DMS53 treated with DMSO at 0.1 percent for 48 hours (cell line): ENCODE measurements at regions not wholly inside any gene's neighbourhood (a gene's known extent, or its start where the extent isn't known, plus 50 kb on each side); places are given as distances from the start of the nearest gene placed in this dataset.
"Not testable (repeated sequence)": the region's sequence is repeated elsewhere in the genome, so short reads cannot be mapped to it uniquely, and the experiment has no call there.

ENCODE experiments used
- DNase-seq: peaks from one replicate; lab custom pipeline; 2025; ENCODE audit not compliant: unreplicated experiment; lab: John Stamatoyannopoulos, UW

DNA sequence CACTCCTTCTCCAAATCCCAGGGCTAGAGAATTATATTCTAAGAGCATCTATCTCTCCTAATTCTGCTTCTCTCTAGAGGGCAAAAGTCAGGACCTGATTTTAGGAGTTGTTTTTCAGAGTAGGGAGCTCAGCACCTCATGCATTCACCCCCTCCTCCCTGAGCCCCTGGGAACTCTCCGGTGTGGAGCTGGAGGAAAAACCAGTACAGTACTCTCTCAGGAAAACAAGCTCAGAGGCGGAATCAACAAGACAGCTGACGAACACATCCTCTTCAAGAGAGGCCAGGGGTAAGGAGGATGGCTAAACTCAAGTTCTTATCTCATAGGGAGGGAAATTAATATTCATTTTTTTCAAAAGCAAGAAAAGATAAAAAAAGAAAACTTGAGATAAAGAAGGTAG, 120.1 kb upstream of the CDYL start:
- no peak for DNase-seq

- no peak for DNase-seq
These were observed 120.8 kb upstream of the CDYL start for GRCh38 chr6:4655196-4656025.

DNA sequence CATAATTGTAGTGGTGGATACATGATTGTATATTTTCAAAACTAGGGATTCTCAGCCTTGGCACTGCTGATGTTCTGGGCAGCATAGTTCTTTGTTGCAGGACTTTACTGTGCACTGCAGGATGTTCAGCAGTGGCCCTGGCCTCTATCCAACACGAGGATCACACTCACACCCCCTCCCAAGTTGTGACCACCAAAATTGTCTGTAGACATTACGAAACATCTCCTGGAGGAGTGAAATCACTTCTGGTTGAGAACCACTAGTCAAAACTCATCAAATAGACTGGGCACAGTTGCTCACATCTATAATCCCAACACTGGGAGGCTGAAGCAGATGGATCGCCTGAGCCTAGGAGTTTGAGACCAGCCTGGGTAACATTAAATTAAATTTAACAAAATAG, 123.1 kb upstream of the CDYL start:
- no peak for DNase-seq

GRCh38 chr6:4651831-4652467, 124.3 kb upstream of the CDYL start:
- DNase-seq = no peak

DNA sequence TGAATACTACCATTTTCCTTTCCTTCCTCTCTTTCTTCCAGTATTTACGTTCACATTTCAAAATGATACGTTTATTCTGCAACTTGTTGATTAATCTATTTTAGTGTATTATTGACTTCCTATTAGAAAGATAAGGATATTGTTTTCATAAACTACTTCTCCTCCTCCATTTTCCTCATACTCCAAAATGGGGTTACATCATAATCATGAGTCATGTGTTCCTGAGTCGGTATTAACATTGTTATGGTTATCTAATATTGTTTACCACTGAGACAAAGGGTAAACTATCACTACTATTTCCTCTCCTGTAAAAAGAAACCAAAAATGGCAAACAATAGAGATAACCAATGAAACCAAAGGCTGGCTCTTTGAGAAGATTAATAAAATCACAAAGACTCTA, 126.5 kb upstream of the CDYL start:
- no peak for DNase-seq

GRCh38 chr6:4647414-4648365, 128.5 kb upstream of the CDYL start:
- DNase-seq = peak; percentile 43

GRCh38 chr6:4645713-4646360, 130.4 kb upstream of the CDYL start:
- DNase-seq = no peak

- no peak for DNase-seq
These were observed 131.2 kb upstream of the CDYL start for GRCh38 chr6:4644996-4645395.

GRCh38 chr6:4641461-4641860, 134.7 kb upstream of the CDYL start:
- no peak for DNase-seq

- DNase-seq = no peak
These were observed 136.1 kb upstream of the CDYL start for GRCh38 chr6:4640139-4640538.

GRCh38 chr6:4638641-4639040, 137.6 kb upstream of the CDYL start:
- no peak for DNase-seq

DNA sequence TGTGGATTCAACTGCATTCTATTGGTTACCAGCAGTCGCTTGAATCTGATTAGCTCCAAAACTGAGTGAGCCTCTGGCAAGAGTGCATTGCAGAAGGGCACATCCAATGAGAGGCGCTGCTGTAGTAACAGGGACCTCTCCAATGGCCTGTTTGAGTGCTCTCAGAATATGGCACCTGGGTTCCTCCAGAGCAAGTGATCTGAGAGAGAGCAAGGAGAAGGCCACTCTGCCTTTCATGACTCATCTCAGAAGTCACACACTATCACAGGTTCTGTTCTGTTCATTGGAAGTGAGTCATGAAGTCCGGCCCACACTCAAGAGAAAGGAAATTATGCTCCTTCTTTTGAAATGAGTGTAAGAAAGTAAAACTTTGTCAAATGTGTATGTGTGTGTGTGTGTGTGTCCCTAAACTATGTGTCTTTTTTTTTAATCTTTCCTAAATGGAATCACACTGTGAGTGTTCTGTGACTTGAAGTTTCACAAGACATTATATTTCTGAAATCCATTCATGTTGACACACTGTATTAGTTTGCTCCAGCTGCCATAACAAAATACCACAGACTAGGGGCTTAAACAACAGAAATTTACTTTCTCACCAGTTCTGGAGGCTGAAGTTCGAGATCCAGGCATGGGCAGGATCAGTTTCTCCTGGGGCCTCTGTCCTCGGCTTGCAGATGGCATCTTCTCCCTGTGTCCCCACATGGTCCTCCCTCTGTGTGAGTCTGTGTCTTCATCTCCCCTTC, 138.3 kb upstream of the CDYL start:
- no peak for DNase-seq

DNA sequence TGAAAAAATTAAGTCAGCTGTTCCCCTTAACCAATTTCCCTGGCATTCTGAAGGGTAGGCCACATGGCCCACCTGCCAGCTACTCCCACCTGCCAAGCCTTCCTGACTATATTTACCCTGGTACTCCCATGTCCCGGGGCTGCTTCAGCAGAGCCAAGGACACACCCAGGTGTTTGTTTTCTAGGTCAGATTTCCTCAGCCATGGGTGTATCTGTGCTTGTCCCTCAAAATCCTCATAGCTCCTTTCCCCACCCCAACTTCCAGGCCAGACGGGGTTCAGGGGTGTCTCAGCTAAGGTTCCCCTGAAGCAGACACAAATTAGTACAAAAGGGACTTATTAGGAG, 139.4 kb upstream of the CDYL start:
- no peak for DNase-seq

DNA sequence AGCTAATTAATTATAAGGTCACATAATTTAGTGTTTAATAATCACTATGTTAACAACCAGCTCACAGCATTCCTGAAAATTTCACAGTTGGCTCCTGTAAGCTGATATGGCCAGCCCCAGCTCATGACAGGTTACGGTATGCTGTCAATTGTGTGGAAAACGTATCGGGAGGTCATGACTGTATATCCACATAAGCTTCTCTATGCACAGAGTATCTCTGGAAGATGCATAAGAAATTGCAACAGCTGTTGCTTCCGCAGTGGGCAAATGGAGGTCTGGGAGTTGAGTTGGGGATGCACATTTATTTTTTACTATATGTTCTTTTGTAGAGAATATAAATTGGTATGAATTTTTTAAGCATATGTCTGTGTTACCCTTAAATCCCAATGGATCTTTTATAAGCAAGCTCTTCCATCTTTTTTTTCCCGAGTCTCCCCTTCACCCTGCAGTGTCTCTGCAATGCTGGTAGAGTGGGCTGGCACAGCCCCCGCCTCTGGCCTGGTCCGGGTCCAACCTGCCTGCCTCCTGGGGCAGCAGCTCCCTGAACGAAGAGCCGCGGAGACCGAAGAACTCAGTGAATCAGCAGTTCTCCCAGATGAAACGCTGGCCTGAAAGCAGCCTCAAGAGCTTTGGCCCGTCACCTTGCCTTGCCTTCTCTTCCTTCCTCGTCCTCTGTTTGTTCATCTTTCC, 139.9 kb upstream of the CDYL start:
- DNase-seq = no peak

DNA sequence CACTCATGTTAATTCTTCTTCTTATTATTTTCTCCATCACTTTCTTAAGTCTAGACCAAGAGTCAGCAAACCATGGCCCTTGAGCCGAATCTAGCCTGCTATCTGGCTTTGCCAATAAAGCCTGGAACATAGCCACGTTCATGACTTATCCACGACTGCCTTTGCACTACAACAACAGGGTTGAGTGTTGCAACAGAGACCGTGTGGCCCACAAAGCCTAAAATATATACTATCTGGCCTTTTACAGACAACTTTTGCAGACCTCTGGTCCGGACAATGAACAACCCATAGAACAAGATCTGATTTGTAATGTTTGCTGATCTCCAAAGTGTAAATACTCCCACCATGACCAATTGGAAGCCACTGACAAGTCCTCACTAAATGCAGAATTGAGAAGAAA, 140.5 kb upstream of the CDYL start:
- no peak for DNase-seq

GRCh38 chr6:4632421-4632820, 143.8 kb upstream of the CDYL start:
- DNase-seq = no peak

DNA sequence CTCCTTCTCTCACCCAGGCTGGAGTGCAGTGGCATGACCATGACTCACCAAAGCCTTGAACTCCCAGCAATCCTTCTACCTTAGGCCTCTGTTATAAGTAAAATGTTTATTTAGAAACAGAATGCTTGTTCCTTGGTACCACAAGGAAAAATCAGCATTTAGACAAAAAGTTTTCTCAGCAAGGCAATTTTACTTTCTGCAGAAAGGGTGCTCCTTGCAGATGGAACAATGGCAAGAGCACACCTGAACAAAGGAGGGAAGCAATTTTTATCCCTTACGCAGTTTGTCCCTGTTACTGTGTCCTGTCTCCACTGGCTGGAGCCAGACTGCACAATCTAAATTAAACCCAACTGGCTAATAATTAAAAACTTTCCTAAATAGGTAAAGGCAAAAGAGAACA, 146.4 kb upstream of the CDYL start:
- not testable (repeated sequence) for DNase-seq

DNA sequence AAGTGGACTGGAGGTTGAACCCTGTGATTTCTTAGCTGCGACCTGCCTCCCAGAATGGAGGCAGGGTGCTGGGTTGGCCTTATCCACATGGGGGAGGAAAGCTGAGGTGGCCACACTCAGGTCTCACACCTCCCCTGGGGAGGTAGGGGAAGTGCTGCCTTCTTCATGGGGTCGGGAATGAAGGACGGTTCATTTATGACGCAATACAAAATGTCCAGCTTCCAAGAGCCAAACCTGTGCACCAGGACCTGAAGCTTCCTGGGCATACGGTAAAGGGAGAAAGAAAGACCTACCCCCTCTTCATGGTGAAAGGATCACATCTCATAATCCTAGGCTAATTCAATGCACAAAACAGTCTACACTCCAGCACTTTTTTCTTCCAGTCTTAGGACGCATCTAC, 150.6 kb upstream of the CDYL start:
- no peak for DNase-seq

- no peak for DNase-seq
These were observed 151.5 kb upstream of the CDYL start for GRCh38 chr6:4624726-4625125.
